OCI-LY1 (cell line): ENCODE measurements at regions not wholly inside any gene's neighbourhood (a gene's known extent, or its start where the extent isn't known, plus 50 kb on each side); places are given as distances from the start of the nearest gene placed in this dataset.

Experiments used
- EZH2 ChIP-seq: fragments of 200-600 bp; sonication (generic), shearing (Covaris generic); IDR thresholded peaks from 2 replicates; pipeline ENCODE4 v1.8.0; 2017; ENCODE audit warnings: borderline replicate concordance, mixed run types, mild to moderate bottlenecking, antibody characterized with exemption, low read length, moderate library complexity, mixed read lengths
- TF ChIP-seq, protein P1 (sequence below): fragments of 200-600 bp; sonication (generic), shearing (Covaris generic); IDR thresholded peaks from 2 replicates; pipeline ENCODE4 v1.5.1; 2017; ENCODE audit warnings: mild to moderate bottlenecking, antibody characterized with exemption, low read length, moderate library complexity, mixed read lengths

DNA sequence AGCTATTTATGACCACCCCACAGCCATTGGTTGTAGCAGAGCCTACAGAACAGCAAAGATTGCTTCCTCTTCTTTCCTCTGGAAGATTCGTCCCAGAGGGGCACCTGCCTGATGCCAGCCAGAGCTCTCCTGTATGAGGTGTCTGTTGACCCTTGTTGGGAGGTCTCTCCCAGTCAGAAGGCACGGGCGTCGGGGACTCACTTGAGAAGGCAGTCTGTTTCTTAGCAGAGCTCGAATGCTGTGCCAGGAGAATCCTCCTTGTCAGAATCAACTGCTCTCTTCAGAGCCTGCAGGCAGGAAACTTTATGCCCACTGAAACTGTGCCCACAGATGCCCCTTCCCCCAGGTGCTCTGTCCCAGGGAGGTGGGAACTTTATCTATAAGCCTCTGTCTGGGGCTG, 479.5 kb upstream of the IZUMO3 start:
- no peak for TF ChIP-seq EZH2
- TF ChIP-seq, protein P1, sequence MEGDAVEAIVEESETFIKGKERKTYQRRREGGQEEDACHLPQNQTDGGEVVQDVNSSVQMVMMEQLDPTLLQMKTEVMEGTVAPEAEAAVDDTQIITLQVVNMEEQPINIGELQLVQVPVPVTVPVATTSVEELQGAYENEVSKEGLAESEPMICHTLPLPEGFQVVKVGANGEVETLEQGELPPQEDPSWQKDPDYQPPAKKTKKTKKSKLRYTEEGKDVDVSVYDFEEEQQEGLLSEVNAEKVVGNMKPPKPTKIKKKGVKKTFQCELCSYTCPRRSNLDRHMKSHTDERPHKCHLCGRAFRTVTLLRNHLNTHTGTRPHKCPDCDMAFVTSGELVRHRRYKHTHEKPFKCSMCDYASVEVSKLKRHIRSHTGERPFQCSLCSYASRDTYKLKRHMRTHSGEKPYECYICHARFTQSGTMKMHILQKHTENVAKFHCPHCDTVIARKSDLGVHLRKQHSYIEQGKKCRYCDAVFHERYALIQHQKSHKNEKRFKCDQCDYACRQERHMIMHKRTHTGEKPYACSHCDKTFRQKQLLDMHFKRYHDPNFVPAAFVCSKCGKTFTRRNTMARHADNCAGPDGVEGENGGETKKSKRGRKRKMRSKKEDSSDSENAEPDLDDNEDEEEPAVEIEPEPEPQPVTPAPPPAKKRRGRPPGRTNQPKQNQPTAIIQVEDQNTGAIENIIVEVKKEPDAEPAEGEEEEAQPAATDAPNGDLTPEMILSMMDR, result no peak
